ENCODE measurements at regions not wholly inside any gene's neighbourhood (a gene's known extent, or its start where the extent isn't known, plus 50 kb on each side); places are given as distances from the start of the nearest gene placed in this dataset.

- no peaks in the 10 kb centered on the region for H3K9me3 ChIP-seq
- no peak for DNase-seq
- H3K27me3 ChIP-seq = no peaks in the 10 kb centered on the region
- TF ChIP-seq POLR2A (IDR thresholded peaks at IDR 0.05) (no peak), CTCF (IDR thresholded peaks at IDR 0.05) (no peak)
- intact Hi-C loops (cut with DNase I) = no loop called here
- no peaks in the 10 kb centered on the region for H3K36me3 ChIP-seq
- WGBS, 2 donors = 83 to 86% methylated on average over 5 of the region's 5 CpGs
- H3K27ac ChIP-seq = no peak overlapping the region
- H3K4me1 ChIP-seq = no peaks in the 10 kb centered on the region
- no peak overlapping the region for H3K4me3 ChIP-seq
Measured at GRCh38 chr10:3511483-3511882, 273.5 kb downstream of the KLF6 start.

DNA sequence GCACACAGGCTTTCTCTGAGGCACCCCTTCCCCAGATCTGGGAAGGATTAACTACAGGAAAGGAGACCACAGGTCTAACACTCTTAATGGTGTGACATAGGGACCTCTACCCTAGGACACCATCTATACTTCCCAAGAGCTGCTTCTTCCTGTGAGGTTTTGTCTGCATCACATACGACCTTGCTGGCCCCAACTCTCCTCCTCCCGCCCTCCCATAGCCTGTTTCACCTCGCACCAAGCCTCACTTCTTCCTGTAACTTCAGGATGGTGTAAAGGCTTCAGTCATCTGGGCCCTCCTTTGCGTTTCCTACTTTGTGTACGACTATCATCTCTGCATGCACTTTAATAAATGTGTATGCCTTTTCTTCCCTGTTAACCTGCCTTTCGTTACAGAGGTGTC, 274.3 kb downstream of the KLF6 start:
- DNase-seq = no peak
- Histone ChIP-seq H3K27me3 (no peaks in the 10 kb centered on the region), H3K4me1 (no peaks in the 10 kb centered on the region), H3K27ac (no peak overlapping the region), H3K4me3 (no peak overlapping the region), H3K9me3 (no peaks in the 10 kb centered on the region), H3K36me3 (no peaks in the 10 kb centered on the region)
- 68 to 77% methylated on average over 6 of the region's 6 CpGs for WGBS, 2 donors
- intact Hi-C loops (cut with DNase I) = no loop called here
- TF ChIP-seq CTCF (IDR thresholded peaks at IDR 0.05) (no peak), POLR2A (IDR thresholded peaks at IDR 0.05) (no peak)

DNA sequence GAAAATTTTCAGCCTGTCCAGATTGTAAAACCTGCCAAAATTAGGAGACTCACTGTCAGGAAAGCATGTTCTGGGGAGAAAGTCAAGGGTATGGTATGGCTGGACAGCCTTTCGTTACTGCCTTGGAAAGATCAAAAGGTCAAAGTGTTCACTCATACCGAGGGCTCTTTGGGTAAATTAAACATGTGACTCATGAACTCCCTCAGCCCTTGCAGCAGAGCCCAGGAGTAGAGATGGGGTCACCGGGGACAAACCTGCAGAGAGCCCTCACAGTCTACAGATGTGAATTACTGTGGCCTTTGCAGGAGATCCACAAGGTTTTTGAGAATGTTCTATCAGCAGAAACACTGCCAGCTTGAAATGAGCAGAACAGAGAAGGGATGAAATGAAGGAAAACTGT, 275.7 kb downstream of the KLF6 start:
- intact Hi-C loops (cut with DNase I) = no loop called here

GRCh38 chr10:3503299-3503698, 281.7 kb downstream of the KLF6 start:
- intact Hi-C loops (cut with DNase I) = no loop called here
- Histone ChIP-seq H3K4me3 (no peak overlapping the region), H3K9me3 (no peaks in the 10 kb centered on the region), H3K27ac (no peak overlapping the region), H3K36me3 (no peaks in the 10 kb centered on the region), H3K27me3 (no peaks in the 10 kb centered on the region), H3K4me1 (peaks cover 0 to 19% (median 0%) of the 10 kb centered on the region in 3 donors)
- TF ChIP-seq POLR2A (IDR thresholded peaks at IDR 0.05) = no peak
- no peak for TF ChIP-seq CTCF (IDR thresholded peaks at IDR 0.05)
- no peak for DNase-seq
- 91 to 92% methylated on average over 13 of the region's 13 CpGs for WGBS, 2 donors

More for the DNA sequence above, 275.7 kb downstream of the KLF6 start:
- H3K4me1 ChIP-seq = no peaks in the 10 kb centered on the region
- no peaks in the 10 kb centered on the region for H3K9me3 ChIP-seq
- H3K36me3 ChIP-seq = no peaks in the 10 kb centered on the region
- no peak for DNase-seq
- no peak overlapping the region for H3K4me3 ChIP-seq
- TF ChIP-seq CTCF (IDR thresholded peaks at IDR 0.05) (no peak), POLR2A (IDR thresholded peaks at IDR 0.05) (no peak)
- 58 to 71% methylated on average over 2 to 3 of the region's 3 CpGs for WGBS, 2 donors
- no peak overlapping the region for H3K27ac ChIP-seq
- no peaks in the 10 kb centered on the region for H3K27me3 ChIP-seq

GRCh38 chr10:3502673-3503072, 282.3 kb downstream of the KLF6 start:
- TF ChIP-seq POLR2A (IDR thresholded peaks at IDR 0.05) = no peak
- TF ChIP-seq CTCF (IDR thresholded peaks at IDR 0.05) = no peak
- no peak for DNase-seq

More at GRCh38 chr10:3502673-3503072, 282.3 kb downstream of the KLF6 start:
- Histone ChIP-seq H3K27ac (no peak overlapping the region), H3K9me3 (no peaks in the 10 kb centered on the region), H3K27me3 (no peaks in the 10 kb centered on the region), H3K4me1 (peaks cover 0 to 19% (median 0%) of the 10 kb centered on the region in 3 donors), H3K4me3 (no peak overlapping the region), H3K36me3 (no peaks in the 10 kb centered on the region)
- intact Hi-C loops (cut with DNase I) = no loop called here
- WGBS, 2 donors = 65 to 91% methylated on average over 6 of the region's 6 CpGs
